Adrenal gland (tissue), 9 donors: ENCODE measurements at regions not wholly inside any gene's neighbourhood (a gene's known extent, or its start where the extent isn't known, plus 50 kb on each side); places are given as distances from the start of the nearest gene placed in this dataset.

Source experiments
- DNase-seq, 7 donors: peaks; one replicate each; pipeline ENCODE4 v3.0.0-alpha.2; 2019 to 2020
- H3K27ac ChIP-seq, 5 donors: fragments of 200-600 bp; sonication (generic) in 4 of 5; 1 replicate in 3 of 5; 2 replicates in 2 of 5; pipeline versions ENCODE4 v1.5.1 to v1.8.0; 2016 to 2020; ENCODE audit warnings: mild to moderate bottlenecking in 1 of 5
- H3K27me3 ChIP-seq: fragments of 200-600 bp; 2 replicates; pipeline ENCODE4 v1.8.0; 2021
- H3K36me3 ChIP-seq, 2 donors: fragments of 200-600 bp; replicated peaks in 1 of 2; 1 replicate in 1 of 2; 2 replicates in 1 of 2; pipeline versions ENCODE4 v1.5.1 to v1.8.0; 2018 to 2022
- H3K4me1 ChIP-seq, 2 donors: fragments of 200-600 bp; replicated peaks in 1 of 2; 1 replicate in 1 of 2; 2 replicates in 1 of 2; pipeline versions ENCODE4 v1.5.1 to v1.8.0; 2018 to 2021
- H3K4me3 ChIP-seq, 4 donors: fragments of 200-600 bp; sonication (generic) in 3 of 4; one replicate each; pipeline ENCODE4 v1.5.1; 2016 to 2018
- H3K9me3 ChIP-seq, 3 donors: fragments of 200-600 bp; sonication (generic) in 1 of 3; replicated peaks in 1 of 3; 1 replicate in 2 of 3; 2 replicates in 1 of 3; pipeline versions ENCODE4 v1.5.1 to v1.8.0; 2016 to 2021
- CTCF ChIP-seq, 6 experiments: fragments of 450-650 bp in 4 of 6; fragments of 200-600 bp in 2 of 6; sonication (generic) in 1 of 6; IDR thresholded peaks; 1 replicate in 5 of 6; 2 replicates in 1 of 6; pipeline versions ENCODE4 v1.5.1 to v1.8.0; 2016 to 2021; ENCODE audit warnings: antibody characterized with exemption in 6 of 6, mild to moderate bottlenecking in 2 of 6, moderate library complexity in 1 of 6
- POLR2A ChIP-seq, 2 donors: fragments of 450-650 bp; IDR thresholded peaks; one replicate each; pipeline ENCODE4 v1.6.1; 2017; ENCODE audit warnings: antibody characterized with exemption in 2 of 2, mild to moderate bottlenecking in 2 of 2, moderate library complexity in 1 of 2
- WGBS, 4 donors: extraction: QIAGEN DNeasy Blood & Tissue Kit in 2 of 4; methylation state at CpG; one replicate each; pipeline versions ENCODE4 v1.1.5 to v1.1.7; 2013 to 2017; 5-methylcytosine and 5-hydroxymethylcytosine counted together
- intact Hi-C, 2 donors: fragments of 100-400 bp; cut with DNase I; formaldehyde crosslinking; loops; one replicate each; pipeline versions ENCODE4 v1.14.1 to v1.15.0; 2022 to 2023
- donor health status: healthy with polysubstance abuse.
- donor health status: Bipolar disorder and iron deficiency.
- donor health status: DM: yes; HTN: yes; CAD: no.
- donor health status: DM: no; HTN: no; CAD: no.
- donor health status: DM: no; HTN: no; CAD: no.

GRCh38 chr17:31789707-31790505, 69.1 kb downstream of the COPRS start:
- intact Hi-C loops, result no loop called here
- Histone ChIP-seq H3K27ac (no peak overlapping the region), H3K9me3 (no peaks in the 10 kb centered on the region), H3K27me3 (no peaks in the 10 kb centered on the region), H3K4me1 (no peaks in the 10 kb centered on the region), H3K4me3 (no peak overlapping the region), H3K36me3 (no peaks in the 10 kb centered on the region)
- no peak for DNase-seq
- TF ChIP-seq POLR2A (IDR thresholded peaks at IDR 0.05), result no peak
- TF ChIP-seq CTCF (IDR thresholded peaks at IDR 0.05), result no peak
- 78 to 89% (median 81%) methylated on average over 11 to 12 of the region's 12 CpGs for WGBS, 4 donors

- Histone ChIP-seq H3K4me3 (no peak overlapping the region), H3K27me3 (no peaks in the 10 kb centered on the region), H3K27ac (no peak overlapping the region), H3K4me1 (no peaks in the 10 kb centered on the region), H3K9me3 (no peaks in the 10 kb centered on the region), H3K36me3 (no peaks in the 10 kb centered on the region)
- DNase-seq, result no peak
- TF ChIP-seq POLR2A (IDR thresholded peaks at IDR 0.05) (no peak), CTCF (IDR thresholded peaks at IDR 0.05) (no peak)
- 93 to 100% (median 94%) methylated on average over 4 of the region's 4 CpGs for WGBS, 4 donors
- intact Hi-C loops, result no loop called here
Measured at GRCh38 chr17:31788956-31789355, 70.1 kb downstream of the COPRS start.

- TF ChIP-seq CTCF (IDR thresholded peaks at IDR 0.05) (no peak), POLR2A (IDR thresholded peaks at IDR 0.05) (no peak)
- no peaks in the 10 kb centered on the region for H3K9me3 ChIP-seq
- no peak overlapping the region for H3K4me3 ChIP-seq
- no peak overlapping the region for H3K27ac ChIP-seq
- DNase-seq, result no peak
- no peaks in the 10 kb centered on the region for H3K36me3 ChIP-seq
- no peaks in the 10 kb centered on the region for H3K4me1 ChIP-seq
- 61 to 92% (median 85%) methylated on average over 3 of the region's 3 CpGs for WGBS, 4 donors
- H3K27me3 ChIP-seq, result no peaks in the 10 kb centered on the region
- intact Hi-C loops, result no loop called here
Measured at GRCh38 chr17:31788571-31788946, 70.5 kb downstream of the COPRS start.

- H3K4me3 ChIP-seq, result no peak overlapping the region
- H3K27ac ChIP-seq, result no peak overlapping the region
- no peaks in the 10 kb centered on the region for H3K4me1 ChIP-seq
- WGBS, 4 donors, result 54 to 62% (median 59%) methylated on average over 7 of the region's 7 CpGs
- H3K9me3 ChIP-seq, result no peaks in the 10 kb centered on the region
- H3K27me3 ChIP-seq, result no peaks in the 10 kb centered on the region
- peak in 1 of 7 donors; percentile 34 for DNase-seq
- no peaks in the 10 kb centered on the region for H3K36me3 ChIP-seq
- intact Hi-C loops, result no loop called here
- no peak for TF ChIP-seq POLR2A (IDR thresholded peaks at IDR 0.05)
- TF ChIP-seq CTCF (IDR thresholded peaks at IDR 0.05), result no peak
Measured at GRCh38 chr17:31787857-31788570, 71.0 kb downstream of the COPRS start.
